Right lobe of liver (tissue), 6 donors: ENCODE measurements at regions not wholly inside any gene's neighbourhood (a gene's known extent, or its start where the extent isn't known, plus 50 kb on each side); places are given as distances from the start of the nearest gene placed in this dataset.
"Not testable (repeated sequence)": the region's sequence is repeated elsewhere in the genome, so short reads cannot be mapped to it uniquely, and the experiment has no call there.

Experiments
- ATAC-seq, 4 donors: fragments of 200-7000 bp; cut with Tn5 transposase; one replicate each; pipeline ENCODE4 v1.9.1; 2020; ENCODE audit warnings: mild to moderate bottlenecking in 4 of 4, moderate library complexity in 4 of 4
- DNase-seq, 3 donors: peaks; one replicate each; pipeline ENCODE4 v3.0.0-alpha.2; 2020
- H3K27ac ChIP-seq, 3 donors: fragments of 200-600 bp; one replicate each; pipeline ENCODE4 v1.8.0; 2022
- H3K27me3 ChIP-seq, 2 donors: fragments of 200-600 bp; one replicate each; pipeline ENCODE4 v1.8.0; 2022
- H3K36me3 ChIP-seq, 4 donors: fragments of 200-600 bp; sonication (generic) in 1 of 4; one replicate each; pipeline versions ENCODE4 v1.5.1 to v1.8.0; 2017 to 2022; ENCODE audit warnings: control low read depth in 1 of 4
- H3K4me1 ChIP-seq, 4 donors: fragments of 200-600 bp; sonication (generic) in 1 of 4; one replicate each; pipeline versions ENCODE4 v1.5.1 to v1.8.0; 2017 to 2022; ENCODE audit warnings: control low read depth in 1 of 4
- H3K4me3 ChIP-seq, 3 donors: fragments of 200-600 bp; one replicate each; pipeline ENCODE4 v1.8.0; 2022
- H3K9me3 ChIP-seq, 4 donors: fragments of 200-600 bp; sonication (generic) in 1 of 4; one replicate each; pipeline versions ENCODE4 v1.5.1 to v1.8.0; 2017 to 2022; ENCODE audit warnings: control low read depth in 1 of 4
- CTCF ChIP-seq, 4 donors: fragments of 200-600 bp in 3 of 4; fragments of 450-650 bp in 1 of 4; IDR thresholded peaks; one replicate each; pipeline versions ENCODE4 v1.5.1 to v1.8.0; 2016 to 2022; ENCODE audit warnings: antibody characterized with exemption in 4 of 4, mild to moderate bottlenecking in 2 of 4
- POLR2A ChIP-seq: fragments of 450-650 bp; IDR thresholded peaks from one replicate; pipeline ENCODE4 v1.6.1; 2017; ENCODE audit warnings: antibody characterized with exemption, mild to moderate bottlenecking
- WGBS: methylation state at CpG from one replicate; pipeline ENCODE4 v1.1.6; 2018; ENCODE audit warnings: low coverage, low lambda C conversion rate; ENCODE audit not compliant: insufficient coverage; ENCODE audit errors: missing lambda C conversion rate; 5-methylcytosine and 5-hydroxymethylcytosine counted together
- intact Hi-C, 2 donors: fragments of 100-400 bp; cut with DNase I; formaldehyde crosslinking; loops; one replicate each; pipeline versions ENCODE4 v1.11.2 to v1.14.1; 2022
- donor health status: DM: no; HTN: yes; CAD: no.
- donor health status: DM: no; HTN: no; CAD: no.
- donor health status: DM: no; HTN: no; CAD: no.
- donor health status: DM: no; HTN: yes; CAD: no.
- donor health status: DM: no; HTN: yes; CAD: no.

- Histone ChIP-seq H3K36me3 (no peaks in the 10 kb centered on the region), H3K9me3 (no peaks in the 10 kb centered on the region), H3K4me1 (no peaks in the 10 kb centered on the region), H3K27me3 (no peaks in the 10 kb centered on the region), H3K27ac (no peak overlapping the region), H3K4me3 (no peak overlapping the region)
- TF ChIP-seq CTCF (IDR thresholded peaks at IDR 0.05) (no peak), POLR2A (no peak)
- ATAC-seq = no peak
- intact Hi-C loops = no loop called here
- no peak for DNase-seq
These were observed 80.0 kb downstream of the SHOX2 start for GRCh38 chr3:158026236-158026635.

DNA sequence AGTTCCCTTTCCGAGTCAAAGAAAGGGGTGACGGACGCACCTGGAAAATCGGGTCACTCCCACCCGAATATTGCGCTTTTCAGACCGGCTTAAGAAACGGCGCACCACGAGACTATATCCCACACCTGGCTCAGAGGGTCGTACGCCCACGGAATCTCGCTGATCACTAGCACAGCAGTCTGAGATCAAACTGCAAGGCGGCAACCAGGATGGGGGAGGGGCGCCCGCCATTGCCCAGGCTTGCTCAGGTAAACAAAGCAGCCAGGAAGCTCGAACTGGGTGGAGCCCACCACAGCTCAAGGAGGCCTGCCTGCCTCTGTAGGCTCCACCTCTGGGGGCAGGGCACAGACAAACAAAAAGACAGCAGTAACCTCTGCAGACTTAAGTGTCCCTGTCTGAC lies 86.3 kb downstream of the SHOX2 start:
- no CpG with 5 or more reads among the region's 18 CpGs for WGBS
- H3K4me1 ChIP-seq, H3K27ac ChIP-seq, DNase-seq, H3K4me3 ChIP-seq, intact Hi-C loops, H3K27me3 ChIP-seq, H3K36me3 ChIP-seq, H3K9me3 ChIP-seq, ATAC-seq: not testable (repeated sequence)

DNA sequence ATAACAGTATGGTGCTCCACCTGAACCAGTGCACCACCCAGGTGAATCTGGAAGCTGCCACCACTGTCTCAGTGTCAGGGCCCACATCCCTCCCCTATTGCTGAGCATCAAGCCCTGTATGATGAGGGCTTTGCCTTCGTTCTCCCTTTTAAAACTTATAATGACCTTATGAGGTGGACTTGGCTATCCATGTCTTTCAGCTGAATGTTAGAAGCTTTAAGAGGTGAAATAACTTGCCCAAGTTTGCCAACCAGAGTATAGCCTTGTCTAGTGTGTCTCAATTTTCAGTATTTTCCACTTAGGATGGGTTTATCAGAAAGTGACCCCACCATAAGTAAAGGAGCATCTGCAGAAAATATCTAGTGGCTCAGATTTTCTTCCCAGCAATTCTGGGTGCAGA lies 87.8 kb downstream of the SHOX2 start:
- intact Hi-C loops = no loop called here
- no peak for TF ChIP-seq CTCF (IDR thresholded peaks at IDR 0.05)
- TF ChIP-seq POLR2A = no peak
- WGBS = 45% methylated on average over 1 of the region's 1 CpG

GRCh38 chr3:158012901-158013300 lies 93.3 kb downstream of the SHOX2 start:
- Histone ChIP-seq H3K27ac (no peak overlapping the region), H3K4me3 (no peak overlapping the region), H3K9me3 (peaks cover 0 to 4% (median 0%) of the 10 kb centered on the region in 4 donors), H3K27me3 (no peaks in the 10 kb centered on the region), H3K4me1 (no peaks in the 10 kb centered on the region), H3K36me3 (no peaks in the 10 kb centered on the region)
- intact Hi-C loops = no loop called here
- TF ChIP-seq CTCF (IDR thresholded peaks at IDR 0.05) (no peak), POLR2A (no peak)
- DNase-seq (no peak), ATAC-seq (no peak)

More for the DNA sequence above, 87.8 kb downstream of the SHOX2 start:
- no peak for ATAC-seq
- H3K9me3 ChIP-seq = no peaks in the 10 kb centered on the region
- H3K27me3 ChIP-seq = no peaks in the 10 kb centered on the region
- no peak overlapping the region for H3K27ac ChIP-seq
- no peak for DNase-seq
- H3K4me3 ChIP-seq = no peak overlapping the region
- no peaks in the 10 kb centered on the region for H3K4me1 ChIP-seq
- H3K36me3 ChIP-seq = no peaks in the 10 kb centered on the region

GRCh38 chr3:158005391-158006100 lies 100.7 kb downstream of the SHOX2 start:
- H3K4me3 ChIP-seq = no peak overlapping the region
- intact Hi-C loops = no loop called here
- 50% methylated on average over 10 of the region's 10 CpGs for WGBS
- no peaks in the 10 kb centered on the region for H3K36me3 ChIP-seq
- H3K4me1 ChIP-seq = no peaks in the 10 kb centered on the region
- H3K9me3 ChIP-seq = peaks cover 0 to 4% (median 0%) of the 10 kb centered on the region in 4 donors
- H3K27me3 ChIP-seq = no peaks in the 10 kb centered on the region
- ATAC-seq (no peak), DNase-seq (no peak)
- TF ChIP-seq CTCF (IDR thresholded peaks at IDR 0.05) (no peak), POLR2A (no peak)
- H3K27ac ChIP-seq = no peak overlapping the region
